Stromal cell of bone marrow (primary cell): ENCODE measurements at regions not wholly inside any gene's neighbourhood (a gene's known extent, or its start where the extent isn't known, plus 50 kb on each side); places are given as distances from the start of the nearest gene placed in this dataset.

Experiments
- DNase-seq: peaks from one replicate; pipeline ENCODE4 v3.0.0-alpha.2; 2012; ENCODE audit warnings: low read depth

GRCh38 chr2:37471994-37472393, 127.6 kb downstream of the QPCT start:
- DNase-seq: peak; percentile 89

GRCh38 chr2:37472959-37473358, 128.5 kb downstream of the QPCT start:
- peak; percentile 93 for DNase-seq

- no peak for DNase-seq
Measured at GRCh38 chr2:37476411-37476810, 132.0 kb downstream of the QPCT start.

- no peak for DNase-seq
Measured at GRCh38 chr2:37477921-37478320, 133.5 kb downstream of the QPCT start.

- no peak for DNase-seq
Measured at GRCh38 chr2:37481244-37481643, 136.8 kb downstream of the QPCT start.

GRCh38 chr2:37489041-37489456, 144.6 kb downstream of the QPCT start:
- no peak for DNase-seq

- no peak for DNase-seq
Measured at GRCh38 chr2:37489536-37489935, 145.1 kb downstream of the QPCT start.

- no peak for DNase-seq
Measured at GRCh38 chr2:37493425-37493824, 149.0 kb downstream of the QPCT start.

- no peak for DNase-seq
Measured at GRCh38 chr2:37499113-37499512, 154.7 kb downstream of the QPCT start.

GRCh38 chr2:37500031-37500430, 155.6 kb downstream of the QPCT start:
- no peak for DNase-seq

GRCh38 chr2:37501113-37501512, 156.7 kb downstream of the QPCT start:
- DNase-seq: no peak

GRCh38 chr2:37506407-37507050, 162.1 kb downstream of the QPCT start:
- no peak for DNase-seq

- no peak for DNase-seq
Measured at GRCh38 chr2:37507051-37507410, 162.6 kb downstream of the QPCT start.

- no peak for DNase-seq
Measured at GRCh38 chr2:37507703-37508102, 163.3 kb downstream of the QPCT start.

- no peak for DNase-seq
Measured at GRCh38 chr2:37512971-37513370, 158.5 kb downstream of the CDC42EP3 start.

- DNase-seq: peak; percentile 67
Measured at GRCh38 chr2:37523814-37524362, 147.6 kb downstream of the CDC42EP3 start.

GRCh38 chr2:37526323-37526722, 145.1 kb downstream of the CDC42EP3 start:
- no peak for DNase-seq

- DNase-seq: no peak
Measured at GRCh38 chr2:37526856-37527255, 144.6 kb downstream of the CDC42EP3 start.

GRCh38 chr2:37527361-37527760, 144.1 kb downstream of the CDC42EP3 start:
- DNase-seq: no peak

- no peak for DNase-seq
Measured at GRCh38 chr2:37529830-37530415, 141.5 kb downstream of the CDC42EP3 start.

GRCh38 chr2:37532503-37532902, 138.9 kb downstream of the CDC42EP3 start:
- DNase-seq: no peak

- DNase-seq: no peak
Measured at GRCh38 chr2:37537316-37537715, 134.1 kb downstream of the CDC42EP3 start.

GRCh38 chr2:37541516-37541915, 129.9 kb downstream of the CDC42EP3 start:
- DNase-seq: no peak

GRCh38 chr2:37543999-37544557, 127.4 kb downstream of the CDC42EP3 start:
- no peak for DNase-seq
